Type B pancreatic cell (in vitro differentiated cells): ENCODE measurements at regions not wholly inside any gene's neighbourhood (a gene's known extent, or its start where the extent isn't known, plus 50 kb on each side); places are given as distances from the start of the nearest gene placed in this dataset.
"Not testable (repeated sequence)": the region's sequence is repeated elsewhere in the genome, so short reads cannot be mapped to it uniquely, and the experiment has no call there.

Experiments used
- DNase-seq: peaks from one replicate; pipeline ENCODE4 v3.0.0; 2021; ENCODE audit warnings: mixed read lengths; ENCODE audit not compliant: unreplicated experiment; ENCODE audit errors: extremely low spot score
- H3K27ac Mint-ChIP-seq: 2 replicates; pipeline ENCODE4 v1.8.0; 2021; ENCODE audit warnings: mild to moderate bottlenecking, mixed read lengths
- H3K27me3 Mint-ChIP-seq: 2 replicates; pipeline ENCODE4 v1.8.0; 2021; ENCODE audit warnings: mixed read lengths
- H3K36me3 Mint-ChIP-seq: 2 replicates; pipeline ENCODE4 v1.8.0; 2021; ENCODE audit warnings: mixed read lengths
- H3K4me1 Mint-ChIP-seq: one replicate; pipeline ENCODE4 v1.8.0; 2021; ENCODE audit warnings: mixed read lengths; ENCODE audit not compliant: unreplicated experiment
- H3K4me3 Mint-ChIP-seq: 2 replicates; pipeline ENCODE4 v1.8.0; 2021; ENCODE audit warnings: mild to moderate bottlenecking, mixed read lengths
- H3K9me3 Mint-ChIP-seq: 2 replicates; pipeline ENCODE4 v1.8.0; 2021; ENCODE audit warnings: mixed read lengths
- TF ChIP-seq, protein P1 (sequence below): fragments of 200-600 bp; sonication (generic); conservative IDR thresholded peaks from 2 replicates; pipeline ENCODE4 v1.5.0; 2021; ENCODE audit warnings: antibody characterized with exemption, mild to moderate bottlenecking

DNA sequence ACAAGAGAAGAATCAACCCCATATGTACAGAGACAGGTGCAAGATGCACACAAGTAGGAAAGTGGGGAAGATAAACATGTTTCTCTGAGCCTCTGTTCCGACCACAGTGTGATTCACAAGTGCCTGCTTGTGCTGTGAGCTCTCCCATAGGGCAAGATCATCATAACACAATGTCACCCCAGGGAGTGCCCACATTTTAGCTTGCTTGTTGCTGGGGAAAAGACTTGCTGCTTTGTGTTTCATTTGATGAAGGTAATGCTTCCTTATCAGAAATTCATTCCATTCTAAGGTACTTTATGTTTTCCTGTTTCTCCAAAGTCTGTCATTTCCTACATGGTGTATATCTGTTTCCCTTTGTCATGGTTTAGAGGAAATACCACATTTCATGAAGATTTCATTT, 304.5 kb upstream of the DIPK2B start:
- no peak overlapping the region for H3K4me3 Mint-ChIP-seq
- no peaks in the 10 kb centered on the region for H3K27me3 Mint-ChIP-seq
- H3K36me3 Mint-ChIP-seq, result no peaks in the 10 kb centered on the region
- peaks cover 15% of the 10 kb centered on the region for H3K4me1 Mint-ChIP-seq
- no peak for DNase-seq
- TF ChIP-seq, protein P1, sequence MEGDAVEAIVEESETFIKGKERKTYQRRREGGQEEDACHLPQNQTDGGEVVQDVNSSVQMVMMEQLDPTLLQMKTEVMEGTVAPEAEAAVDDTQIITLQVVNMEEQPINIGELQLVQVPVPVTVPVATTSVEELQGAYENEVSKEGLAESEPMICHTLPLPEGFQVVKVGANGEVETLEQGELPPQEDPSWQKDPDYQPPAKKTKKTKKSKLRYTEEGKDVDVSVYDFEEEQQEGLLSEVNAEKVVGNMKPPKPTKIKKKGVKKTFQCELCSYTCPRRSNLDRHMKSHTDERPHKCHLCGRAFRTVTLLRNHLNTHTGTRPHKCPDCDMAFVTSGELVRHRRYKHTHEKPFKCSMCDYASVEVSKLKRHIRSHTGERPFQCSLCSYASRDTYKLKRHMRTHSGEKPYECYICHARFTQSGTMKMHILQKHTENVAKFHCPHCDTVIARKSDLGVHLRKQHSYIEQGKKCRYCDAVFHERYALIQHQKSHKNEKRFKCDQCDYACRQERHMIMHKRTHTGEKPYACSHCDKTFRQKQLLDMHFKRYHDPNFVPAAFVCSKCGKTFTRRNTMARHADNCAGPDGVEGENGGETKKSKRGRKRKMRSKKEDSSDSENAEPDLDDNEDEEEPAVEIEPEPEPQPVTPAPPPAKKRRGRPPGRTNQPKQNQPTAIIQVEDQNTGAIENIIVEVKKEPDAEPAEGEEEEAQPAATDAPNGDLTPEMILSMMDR, result no peak
- peak overlapping the region; percentile 78 for H3K27ac Mint-ChIP-seq
- peaks cover 6% of the 10 kb centered on the region for H3K9me3 Mint-ChIP-seq

GRCh38 chrX:45503787-45504362, 303.2 kb upstream of the DIPK2B start:
- not testable (repeated sequence) for H3K27me3 Mint-ChIP-seq, H3K36me3 Mint-ChIP-seq, H3K9me3 Mint-ChIP-seq, H3K27ac Mint-ChIP-seq, H3K4me3 Mint-ChIP-seq
- peaks cover 15% of the 10 kb centered on the region for H3K4me1 Mint-ChIP-seq
- DNase-seq, result peak; percentile 67

DNA sequence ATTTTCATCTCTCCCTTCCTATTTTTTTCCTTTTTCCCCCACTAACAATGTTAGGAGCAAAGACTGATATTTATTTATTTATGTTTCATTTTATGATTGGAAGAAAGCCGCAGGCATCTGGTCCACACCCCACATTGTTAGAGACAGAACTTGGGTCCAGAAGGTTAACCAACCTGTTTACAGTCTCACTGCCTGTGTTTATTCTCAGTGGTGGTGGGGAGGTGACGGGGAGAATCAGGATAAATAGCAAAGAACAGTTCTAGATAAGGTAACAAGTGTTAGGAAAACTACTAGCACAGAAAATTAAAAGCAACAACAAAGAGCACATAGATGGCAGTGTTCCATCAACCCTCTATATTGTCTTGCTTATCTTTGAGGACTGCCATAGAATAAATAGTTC, 301.7 kb upstream of the DIPK2B start:
- Mint-ChIP-seq H3K36me3 (peaks cover 3% of the 10 kb centered on the region), H3K4me3 (no peak overlapping the region), H3K27ac (no peak overlapping the region), H3K4me1 (peaks cover 15% of the 10 kb centered on the region), H3K27me3 (no peaks in the 10 kb centered on the region), H3K9me3 (peaks cover 4% of the 10 kb centered on the region)
- DNase-seq, result no peak
- TF ChIP-seq, protein P1, result no peak

DNA sequence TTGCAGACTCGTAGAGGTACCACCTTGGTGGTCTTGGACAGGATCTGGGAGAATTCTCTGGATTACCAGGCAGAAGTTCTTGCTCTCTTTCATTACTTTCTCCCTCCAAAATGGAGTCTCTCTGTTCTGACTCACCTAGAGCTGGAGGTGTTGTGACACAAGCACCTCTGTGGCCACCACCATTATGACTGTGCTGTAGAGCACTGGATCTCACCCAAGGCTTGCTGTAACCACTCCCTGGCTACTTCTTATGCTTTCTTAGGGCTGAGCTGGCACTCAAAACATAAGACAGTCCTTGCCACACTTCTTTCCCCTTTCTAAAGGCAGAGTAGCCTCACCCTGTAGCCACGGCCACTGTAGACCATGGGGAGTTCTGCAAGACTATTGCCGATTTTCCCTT, 296.6 kb upstream of the DIPK2B start:
- Mint-ChIP-seq H3K27ac (no peak overlapping the region), H3K36me3 (peaks cover 3% of the 10 kb centered on the region), H3K4me3 (no peak overlapping the region), H3K9me3 (peaks cover 22% of the 10 kb centered on the region), H3K27me3 (no peaks in the 10 kb centered on the region), H3K4me1 (no peaks in the 10 kb centered on the region)
- TF ChIP-seq, protein P1, result no peak
- DNase-seq, result no peak

DNA sequence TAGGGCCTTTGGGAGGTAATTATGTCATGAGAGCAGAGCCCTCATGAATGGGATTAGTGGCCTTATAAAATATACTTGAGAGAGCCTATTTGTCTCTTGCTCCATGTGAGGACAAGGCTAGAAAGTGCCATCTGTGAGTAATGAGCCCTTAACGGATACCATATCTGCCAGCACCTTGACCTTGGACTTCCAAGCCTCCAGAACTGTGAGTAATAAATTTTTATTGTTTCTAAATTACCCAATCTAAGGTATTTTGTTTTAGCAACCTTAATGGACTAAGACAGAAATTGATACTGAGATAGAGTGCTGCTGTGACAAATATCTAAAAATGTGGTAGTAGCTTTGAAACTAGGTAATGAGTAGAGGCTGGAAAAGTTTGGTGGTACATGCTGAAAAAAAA, 285.0 kb upstream of the DIPK2B start:
- DNase-seq, result no peak
- H3K4me1 Mint-ChIP-seq, result no peaks in the 10 kb centered on the region
- no peak overlapping the region for H3K27ac Mint-ChIP-seq
- H3K27me3 Mint-ChIP-seq, result no peaks in the 10 kb centered on the region
- TF ChIP-seq, protein P1, result no peak
- no peaks in the 10 kb centered on the region for H3K36me3 Mint-ChIP-seq
- peaks cover 10% of the 10 kb centered on the region for H3K9me3 Mint-ChIP-seq
- H3K4me3 Mint-ChIP-seq, result no peak overlapping the region

DNA sequence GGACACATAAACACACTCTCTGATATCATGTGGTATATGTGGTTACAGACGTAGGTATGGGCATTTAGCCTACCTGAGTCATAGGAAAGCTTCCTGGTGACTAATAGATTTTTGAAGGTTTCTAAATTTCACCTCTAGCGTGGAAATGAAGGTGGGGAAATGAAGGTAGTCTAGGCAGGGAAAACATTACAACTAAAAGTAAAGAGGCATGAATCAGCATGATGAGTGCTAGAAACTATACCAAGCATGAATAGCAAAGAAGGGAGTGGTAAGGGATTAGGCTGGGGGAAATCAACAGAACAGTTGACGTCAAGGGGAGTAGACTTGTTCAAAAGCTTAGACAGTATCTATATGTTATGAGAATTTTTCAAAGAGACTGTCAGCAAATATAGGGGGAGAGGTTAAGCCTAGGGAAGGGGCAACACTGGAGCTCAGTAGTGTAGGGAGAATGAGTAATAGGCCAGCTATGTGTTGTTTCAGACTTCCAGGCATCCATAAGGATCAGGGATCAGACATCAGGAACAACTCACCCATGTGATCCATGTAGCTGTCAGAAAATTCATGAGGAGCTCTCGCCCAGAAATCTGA, 279.3 kb upstream of the DIPK2B start:
- H3K27me3 Mint-ChIP-seq, result no peaks in the 10 kb centered on the region
- H3K4me1 Mint-ChIP-seq, result no peaks in the 10 kb centered on the region
- H3K9me3 Mint-ChIP-seq, result peaks cover 4% of the 10 kb centered on the region
- TF ChIP-seq, protein P1, result no peak
- DNase-seq, result no peak
- H3K27ac Mint-ChIP-seq, result peak overlapping the region; percentile 85
- H3K4me3 Mint-ChIP-seq, result no peak overlapping the region
- no peaks in the 10 kb centered on the region for H3K36me3 Mint-ChIP-seq
